Glutamatergic neuron (in vitro differentiated cells): ENCODE measurements at regions not wholly inside any gene's neighbourhood (a gene's known extent, or its start where the extent isn't known, plus 50 kb on each side); places are given as distances from the start of the nearest gene placed in this dataset.

Source experiments
- DNase-seq: peaks from one replicate; pipeline ENCODE4 v3.0.0; 2022
- H3K27ac Mint-ChIP-seq: one replicate; pipeline ENCODE4 v1.8.0; 2020; ENCODE audit warnings: mild to moderate bottlenecking, mixed read lengths, inconsistent platforms; ENCODE audit not compliant: unreplicated experiment
- H3K27me3 Mint-ChIP-seq: one replicate; pipeline ENCODE4 v1.8.0; 2020; ENCODE audit warnings: mild to moderate bottlenecking, moderate library complexity, mixed read lengths, inconsistent platforms; ENCODE audit not compliant: unreplicated experiment
- H3K36me3 Mint-ChIP-seq: one replicate; pipeline ENCODE4 v1.8.0; 2020; ENCODE audit warnings: mild to moderate bottlenecking, mixed read lengths, inconsistent platforms; ENCODE audit not compliant: unreplicated experiment
- H3K4me1 Mint-ChIP-seq: one replicate; pipeline ENCODE4 v1.8.0; 2020; ENCODE audit warnings: mild to moderate bottlenecking, low read depth, mixed read lengths, inconsistent platforms; ENCODE audit not compliant: unreplicated experiment
- H3K4me3 Mint-ChIP-seq: one replicate; pipeline ENCODE4 v1.8.0; 2020; ENCODE audit warnings: mild to moderate bottlenecking, mixed read lengths, inconsistent platforms; ENCODE audit not compliant: unreplicated experiment
- H3K9me3 Mint-ChIP-seq: one replicate; pipeline ENCODE4 v1.8.0; 2020; ENCODE audit warnings: mild to moderate bottlenecking, moderate library complexity, mixed read lengths, inconsistent platforms; ENCODE audit not compliant: unreplicated experiment
- TF ChIP-seq, protein P1 (sequence below): fragments of 200-600 bp; sonication (generic); IDR thresholded peaks from one replicate; pipeline ENCODE4 v1.5.0; 2021; ENCODE audit not compliant: partially characterized antibody, unreplicated experiment

- Mint-ChIP-seq H3K4me1 (no peaks in the 10 kb centered on the region), H3K27ac (no peak overlapping the region), H3K9me3 (peaks cover 1% of the 10 kb centered on the region), H3K27me3 (no peaks in the 10 kb centered on the region), H3K4me3 (no peak overlapping the region), H3K36me3 (no peaks in the 10 kb centered on the region)
- TF ChIP-seq, protein P1, sequence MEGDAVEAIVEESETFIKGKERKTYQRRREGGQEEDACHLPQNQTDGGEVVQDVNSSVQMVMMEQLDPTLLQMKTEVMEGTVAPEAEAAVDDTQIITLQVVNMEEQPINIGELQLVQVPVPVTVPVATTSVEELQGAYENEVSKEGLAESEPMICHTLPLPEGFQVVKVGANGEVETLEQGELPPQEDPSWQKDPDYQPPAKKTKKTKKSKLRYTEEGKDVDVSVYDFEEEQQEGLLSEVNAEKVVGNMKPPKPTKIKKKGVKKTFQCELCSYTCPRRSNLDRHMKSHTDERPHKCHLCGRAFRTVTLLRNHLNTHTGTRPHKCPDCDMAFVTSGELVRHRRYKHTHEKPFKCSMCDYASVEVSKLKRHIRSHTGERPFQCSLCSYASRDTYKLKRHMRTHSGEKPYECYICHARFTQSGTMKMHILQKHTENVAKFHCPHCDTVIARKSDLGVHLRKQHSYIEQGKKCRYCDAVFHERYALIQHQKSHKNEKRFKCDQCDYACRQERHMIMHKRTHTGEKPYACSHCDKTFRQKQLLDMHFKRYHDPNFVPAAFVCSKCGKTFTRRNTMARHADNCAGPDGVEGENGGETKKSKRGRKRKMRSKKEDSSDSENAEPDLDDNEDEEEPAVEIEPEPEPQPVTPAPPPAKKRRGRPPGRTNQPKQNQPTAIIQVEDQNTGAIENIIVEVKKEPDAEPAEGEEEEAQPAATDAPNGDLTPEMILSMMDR = no peak
- no peak for DNase-seq
Measured at GRCh38 chrX:33831211-33831610, 300.9 kb downstream of the FAM47A start.

- TF ChIP-seq, protein P1 = no peak
- no peak for DNase-seq
- Mint-ChIP-seq H3K4me1 (no peaks in the 10 kb centered on the region), H3K27me3 (peaks cover 2% of the 10 kb centered on the region), H3K27ac (no peak overlapping the region), H3K4me3 (no peak overlapping the region), H3K36me3 (peaks cover 4% of the 10 kb centered on the region), H3K9me3 (peaks cover 2% of the 10 kb centered on the region)
Measured at GRCh38 chrX:33817266-33817665, 314.8 kb downstream of the FAM47A start.

GRCh38 chrX:33808636-33809035 lies 323.5 kb downstream of the FAM47A start:
- Mint-ChIP-seq H3K27me3 (no peaks in the 10 kb centered on the region), H3K4me3 (no peak overlapping the region), H3K27ac (no peak overlapping the region), H3K36me3 (no peaks in the 10 kb centered on the region), H3K9me3 (no peaks in the 10 kb centered on the region), H3K4me1 (no peaks in the 10 kb centered on the region)
- DNase-seq = no peak
- TF ChIP-seq, protein P1 = no peak

GRCh38 chrX:33784548-33784947 lies 347.6 kb downstream of the FAM47A start:
- DNase-seq = no peak
- Mint-ChIP-seq H3K4me1 (no peaks in the 10 kb centered on the region), H3K4me3 (no peak overlapping the region), H3K36me3 (no peaks in the 10 kb centered on the region), H3K27me3 (no peaks in the 10 kb centered on the region), H3K9me3 (no peaks in the 10 kb centered on the region), H3K27ac (no peak overlapping the region)
- TF ChIP-seq, protein P1 = no peak

GRCh38 chrX:33741807-33742206 lies 390.3 kb downstream of the FAM47A start:
- no peak for DNase-seq
- Mint-ChIP-seq H3K27ac (no peak overlapping the region), H3K36me3 (no peaks in the 10 kb centered on the region), H3K4me1 (no peaks in the 10 kb centered on the region), H3K9me3 (no peaks in the 10 kb centered on the region), H3K27me3 (no peaks in the 10 kb centered on the region), H3K4me3 (no peak overlapping the region)
- TF ChIP-seq, protein P1 = no peak
